Prostate gland (tissue), 2 donors: ENCODE measurements at regions not wholly inside any gene's neighbourhood (a gene's known extent, or its start where the extent isn't known, plus 50 kb on each side); places are given as distances from the start of the nearest gene placed in this dataset.

ENCODE experiments used
- DNase-seq: peaks from one replicate; pipeline ENCODE4 v3.0.0-alpha.2; 2019; ENCODE audit warnings: low spot score
- H3K27ac ChIP-seq, 2 donors: fragments of 200-600 bp; sonication (generic); 2 replicates each; pipeline ENCODE4 v1.5.1; 2017 to 2019
- H3K27me3 ChIP-seq: fragments of 200-600 bp; sonication (generic); replicated peaks from 2 replicates; pipeline ENCODE4 v1.5.1; 2019; ENCODE audit not compliant: insufficient read depth
- H3K36me3 ChIP-seq, 2 donors: fragments of 200-600 bp; sonication (generic); 1 replicate in 1 of 2; 2 replicates in 1 of 2; pipeline versions ENCODE4 v1.5.1 to v1.8.1; 2017 to 2019
- H3K4me1 ChIP-seq: fragments of 200-600 bp; sonication (generic); replicated peaks from 2 replicates; pipeline ENCODE4 v1.5.1; 2019
- H3K4me3 ChIP-seq, 2 donors: fragments of 200-600 bp; sonication (generic); 2 replicates each; pipeline ENCODE4 v1.5.1; 2017 to 2019
- H3K9me3 ChIP-seq: fragments of 200-600 bp; sonication (generic); 2 replicates; pipeline ENCODE4 v1.5.1; 2017
- CTCF ChIP-seq, 4 experiments: fragments of 200-600 bp in 2 of 4; fragments of 450-650 bp in 2 of 4; sonication (generic) in 2 of 4; IDR thresholded peaks; 1 replicate in 3 of 4; 2 replicates in 1 of 4; pipeline ENCODE4 v1.5.1; 2016 to 2019; ENCODE audit warnings: antibody characterized with exemption in 4 of 4, mild to moderate bottlenecking in 2 of 4, moderate library complexity in 2 of 4
- POLR2A ChIP-seq: fragments of 450-650 bp; IDR thresholded peaks from one replicate; pipeline ENCODE4 v1.6.1; 2016; ENCODE audit warnings: antibody characterized with exemption, mild to moderate bottlenecking
- POLR2AphosphoS5 ChIP-seq: sonication (generic); formaldehyde crosslinking; IDR thresholded peaks from one replicate; pipeline ENCODE4 v1.6.1; 2017; ENCODE audit warnings: antibody characterized with exemption
- WGBS: methylation state at CpG from one replicate; pipeline ENCODE4 v1.1.5; 2018; 5-methylcytosine and 5-hydroxymethylcytosine counted together
- intact Hi-C: fragments of 100-400 bp; cut with DNase I; formaldehyde crosslinking; loops from one replicate; pipeline ENCODE4 v1.14.2; 2022

GRCh38 chr14:37894463-37894862, 299.0 kb downstream of the TTC6 start:
- H3K27me3 ChIP-seq: no peaks in the 10 kb centered on the region
- H3K9me3 ChIP-seq: no peaks in the 10 kb centered on the region
- 56% methylated on average over 1 of the region's 1 CpG for WGBS
- intact Hi-C loops: no loop called here
- H3K36me3 ChIP-seq: no peaks in the 10 kb centered on the region
- TF ChIP-seq CTCF (IDR thresholded peaks at IDR 0.05) (no peak), POLR2AphosphoS5 (no peak), POLR2A (no peak)
- DNase-seq: no peak
- H3K4me1 ChIP-seq: no peaks in the 10 kb centered on the region
- no peak overlapping the region for H3K27ac ChIP-seq
- no peak overlapping the region for H3K4me3 ChIP-seq

GRCh38 chr14:37899365-37899764, 303.9 kb downstream of the TTC6 start:
- H3K9me3 ChIP-seq: no peaks in the 10 kb centered on the region
- no peaks in the 10 kb centered on the region for H3K36me3 ChIP-seq
- H3K27ac ChIP-seq: no peak overlapping the region
- 95% methylated on average over 4 of the region's 4 CpGs for WGBS
- intact Hi-C loops: no loop called here
- H3K4me1 ChIP-seq: peaks cover 4% of the 10 kb centered on the region
- no peak for TF ChIP-seq CTCF (IDR thresholded peaks at IDR 0.05)
- no peak for TF ChIP-seq POLR2A
- TF ChIP-seq POLR2AphosphoS5: no peak
- no peaks in the 10 kb centered on the region for H3K27me3 ChIP-seq
- no peak overlapping the region for H3K4me3 ChIP-seq
- no peak for DNase-seq

DNA sequence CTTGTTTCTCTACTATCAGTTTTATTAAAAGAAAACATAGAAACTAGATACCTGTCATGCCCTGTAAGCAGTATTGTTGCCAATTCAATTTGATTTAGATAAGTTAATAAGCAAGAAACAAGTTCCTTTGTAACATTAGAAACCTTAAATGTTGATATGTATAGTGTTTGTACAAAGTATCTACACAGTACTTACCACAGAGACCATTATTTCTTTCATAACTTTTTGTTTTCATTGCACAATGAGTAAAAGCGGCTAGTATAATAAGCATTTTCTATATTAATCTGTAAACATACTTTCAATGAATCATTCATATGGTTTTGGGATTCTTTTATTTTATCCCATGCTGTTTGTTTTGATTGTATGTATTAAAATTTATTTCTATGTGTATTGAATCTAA, 305.1 kb downstream of the TTC6 start:
- TF ChIP-seq POLR2A (no peak), POLR2AphosphoS5 (no peak), CTCF (IDR thresholded peaks at IDR 0.05) (no peak)

DNA sequence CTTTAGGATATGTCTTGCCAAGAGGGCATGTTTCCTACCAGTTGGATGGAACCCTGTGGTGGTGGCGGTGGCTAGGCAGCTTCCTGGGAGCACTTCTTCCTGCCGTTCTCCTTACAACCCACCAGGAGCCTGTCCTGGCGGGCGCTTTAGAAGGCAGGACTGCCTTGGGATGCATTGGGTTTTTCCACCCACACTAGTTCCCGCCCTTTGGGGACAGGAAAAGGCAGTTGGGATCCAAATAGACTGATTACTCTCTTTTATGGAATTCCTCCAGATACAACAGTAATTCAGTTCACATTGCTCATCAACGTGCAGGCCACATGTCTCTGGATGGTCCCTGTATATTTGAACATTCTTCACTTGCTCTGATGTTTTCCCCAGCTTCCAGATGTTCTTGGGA, 305.7 kb upstream of the SSTR1 start:
- Histone ChIP-seq H3K27ac (no peak overlapping the region), H3K4me3 (no peak overlapping the region), H3K36me3 (no peaks in the 10 kb centered on the region), H3K4me1 (peaks cover 4% of the 10 kb centered on the region), H3K9me3 (no peaks in the 10 kb centered on the region), H3K27me3 (no peaks in the 10 kb centered on the region)
- DNase-seq: no peak
- WGBS: 74% methylated on average over 6 of the region's 6 CpGs
- no peak for TF ChIP-seq POLR2A
- TF ChIP-seq POLR2AphosphoS5: no peak
- TF ChIP-seq CTCF (IDR thresholded peaks at IDR 0.05): no peak
- intact Hi-C loops: no loop called here

More for the DNA sequence above, 305.1 kb downstream of the TTC6 start:
- Histone ChIP-seq H3K27me3 (no peaks in the 10 kb centered on the region), H3K36me3 (no peaks in the 10 kb centered on the region), H3K9me3 (no peaks in the 10 kb centered on the region), H3K4me1 (peaks cover 4% of the 10 kb centered on the region), H3K27ac (no peak overlapping the region), H3K4me3 (no peak overlapping the region)
- DNase-seq: no peak
- intact Hi-C loops: no loop called here
- 77% methylated on average over 1 of the region's 1 CpG for WGBS

DNA sequence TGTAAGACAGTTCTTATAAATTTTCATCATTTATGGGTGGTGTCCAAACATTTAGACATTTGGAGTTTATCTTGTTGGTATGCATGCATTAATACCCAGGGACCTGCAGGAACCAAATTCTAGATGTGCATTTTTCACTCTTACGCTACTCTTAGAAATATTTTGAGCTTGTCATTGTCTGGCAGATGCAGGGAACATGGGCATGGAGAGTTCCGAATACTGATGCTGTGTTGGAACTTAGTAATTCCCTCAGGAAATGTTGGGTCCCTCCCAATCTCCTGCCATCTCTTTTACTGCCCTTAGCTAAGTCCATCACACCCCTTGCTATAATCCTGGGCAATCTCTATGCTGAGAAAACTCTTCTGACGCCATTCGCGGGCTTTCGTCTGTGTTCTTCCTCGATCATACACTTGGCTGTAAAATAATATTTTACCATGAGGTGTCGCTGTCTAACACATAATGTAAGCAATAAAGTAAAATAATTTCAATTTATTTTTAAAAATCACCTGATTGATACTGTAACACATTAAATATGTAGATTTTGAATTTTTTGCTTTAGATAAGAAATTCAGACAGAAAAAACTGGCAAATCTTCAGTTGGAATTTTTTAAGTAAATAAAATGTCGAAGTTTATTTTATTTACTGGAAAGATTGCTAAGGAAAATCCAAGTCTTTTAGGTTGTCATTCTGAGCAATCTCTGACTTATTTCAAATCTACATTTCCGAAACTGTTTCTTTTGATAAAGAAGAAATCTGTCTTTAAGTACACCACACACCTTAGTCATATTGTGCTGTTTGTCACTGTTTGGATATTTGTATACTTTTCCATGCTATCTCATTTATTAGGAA, 304.1 kb upstream of the SSTR1 start:
- Histone ChIP-seq H3K4me1 (peaks cover 4% of the 10 kb centered on the region), H3K27me3 (no peaks in the 10 kb centered on the region), H3K36me3 (no peaks in the 10 kb centered on the region), H3K4me3 (no peak overlapping the region), H3K27ac (no peak overlapping the region), H3K9me3 (no peaks in the 10 kb centered on the region)
- intact Hi-C loops: no loop called here
- TF ChIP-seq POLR2A (no peak), POLR2AphosphoS5 (no peak), CTCF (IDR thresholded peaks at IDR 0.05) (peak in 3 of 4 experiments; percentile 36 to 50 (median 48))
- peak; percentile 11 for DNase-seq
- WGBS: 28% methylated on average over 10 of the region's 10 CpGs
